Ovary (tissue), 7 donors: ENCODE measurements at regions not wholly inside any gene's neighbourhood (a gene's known extent, or its start where the extent isn't known, plus 50 kb on each side); places are given as distances from the start of the nearest gene placed in this dataset.

Source experiments
- DNase-seq, 5 donors: peaks; one replicate each; pipeline ENCODE4 v3.0.0-alpha.2; 2019 to 2020
- H3K27ac ChIP-seq, 2 donors: fragments of 200-600 bp; one replicate each; pipeline versions ENCODE4 v1.5.1 to v1.8.0; 2019 to 2022
- H3K27me3 ChIP-seq: fragments of 200-600 bp; one replicate; pipeline ENCODE4 v1.8.0; 2022
- H3K36me3 ChIP-seq: fragments of 200-600 bp; sonication (generic); one replicate; pipeline ENCODE4 v1.5.1; 2019
- H3K4me1 ChIP-seq: one replicate; pipeline ENCODE4 v1.8.1; 2013; ENCODE audit warnings: mild to moderate bottlenecking, moderate library complexity; ENCODE audit not compliant: insufficient read depth
- H3K4me3 ChIP-seq: fragments of 200-600 bp; sonication (generic); one replicate; pipeline ENCODE4 v1.5.1; 2017
- H3K9me3 ChIP-seq, 2 donors: fragments of 200-600 bp in 1 of 2; sonication (generic) in 1 of 2; one replicate each; pipeline versions ENCODE4 v1.5.1 to v1.8.1; 2013 to 2019; ENCODE audit warnings: mild to moderate bottlenecking in 1 of 2, moderate library complexity in 1 of 2
- CTCF ChIP-seq, 3 donors: fragments of 450-650 bp in 2 of 3; fragments of 200-600 bp in 1 of 3; IDR thresholded peaks; one replicate each; pipeline versions ENCODE4 v1.5.1 to v1.8.0; 2016 to 2022; ENCODE audit warnings: antibody characterized with exemption in 3 of 3, mild to moderate bottlenecking in 1 of 3
- EP300 ChIP-seq: sonication (generic); formaldehyde crosslinking; IDR thresholded peaks from one replicate; pipeline ENCODE4 v1.6.1; 2017; ENCODE audit warnings: antibody characterized with exemption
- POLR2A ChIP-seq: fragments of 450-650 bp; IDR thresholded peaks from one replicate; pipeline ENCODE4 v1.6.1; 2017; ENCODE audit warnings: antibody characterized with exemption, mild to moderate bottlenecking, moderate library complexity
- WGBS, 3 donors: extraction: QIAGEN DNeasy Blood & Tissue Kit in 1 of 3; methylation state at CpG; one replicate each; pipeline versions ENCODE4 v1.1.5 to v1.1.7; 2013 to 2017; 5-methylcytosine and 5-hydroxymethylcytosine counted together
- intact Hi-C, 4 donors: fragments of 100-400 bp; cut with DNase I; formaldehyde crosslinking; loops; one replicate each; pipeline versions ENCODE4 v1.11.0 to v1.15.1; 2022 to 2023
- donor health status: DM: no; HTN: no; CAD: no; lungs with moderate emphysema.
- donor health status: DM: no; HTN: no; CAD: no.
- donor health status: Bipolar disorder and iron deficiency.
- donor health status: DM: no; HTN: no; CAD: no.
- donor health status: DM: yes; HTN: yes; CAD: no.

- intact Hi-C loops, result no loop called here
- Histone ChIP-seq H3K27me3 (no peaks in the 10 kb centered on the region), H3K27ac (no peak overlapping the region), H3K9me3 (peaks cover 0 to 3% of the 10 kb centered on the region in 2 donors), H3K36me3 (no peaks in the 10 kb centered on the region), H3K4me3 (no peak overlapping the region), H3K4me1 (no peaks in the 10 kb centered on the region)
- DNase-seq, result no peak
- WGBS, 3 donors, result 76 to 88% (median 86%) methylated on average over 6 of the region's 6 CpGs
- TF ChIP-seq CTCF (IDR thresholded peaks at IDR 0.05), result no peak
- no peak for TF ChIP-seq POLR2A
- TF ChIP-seq EP300, result no peak
These were observed 168.3 kb downstream of the PCDH20 start for GRCh38 chr13:61247149-61247936.

GRCh38 chr13:61246351-61246750, 169.3 kb downstream of the PCDH20 start:
- no peak overlapping the region for H3K4me3 ChIP-seq
- intact Hi-C loops, result no loop called here
- no peaks in the 10 kb centered on the region for H3K27me3 ChIP-seq
- no peak for TF ChIP-seq CTCF (IDR thresholded peaks at IDR 0.05)
- TF ChIP-seq EP300, result no peak
- no peak for TF ChIP-seq POLR2A
- H3K9me3 ChIP-seq, result peaks cover 0 to 3% of the 10 kb centered on the region in 2 donors
- no peak for DNase-seq
- H3K36me3 ChIP-seq, result no peaks in the 10 kb centered on the region
- no peak overlapping the region for H3K27ac ChIP-seq
- no peaks in the 10 kb centered on the region for H3K4me1 ChIP-seq
- WGBS, 3 donors, result 70 to 93% (median 93%) methylated on average over 2 of the region's 2 CpGs

GRCh38 chr13:61215601-61216000, 200.0 kb downstream of the PCDH20 start:
- 37 to 46% (median 37%) methylated on average over 3 of the region's 3 CpGs for WGBS, 3 donors

GRCh38 chr13:61215116-61215515, 200.5 kb downstream of the PCDH20 start:
- DNase-seq, result no peak
- Histone ChIP-seq H3K36me3 (no peaks in the 10 kb centered on the region), H3K9me3 (no peaks in the 10 kb centered on the region), H3K4me1 (no peaks in the 10 kb centered on the region), H3K27ac (no peak overlapping the region), H3K27me3 (no peaks in the 10 kb centered on the region), H3K4me3 (no peak overlapping the region)
- intact Hi-C loops, result no loop called here
- 74 to 83% (median 81%) methylated on average over 3 of the region's 3 CpGs for WGBS, 3 donors
- no peak for TF ChIP-seq CTCF (IDR thresholded peaks at IDR 0.05)
- TF ChIP-seq EP300, result no peak
- no peak for TF ChIP-seq POLR2A

More at GRCh38 chr13:61215601-61216000, 200.0 kb downstream of the PCDH20 start:
- intact Hi-C loops, result no loop called here
- no peaks in the 10 kb centered on the region for H3K9me3 ChIP-seq
- no peak overlapping the region for H3K4me3 ChIP-seq
- TF ChIP-seq EP300 (no peak), CTCF (IDR thresholded peaks at IDR 0.05) (no peak), POLR2A (no peak)
- H3K4me1 ChIP-seq, result no peaks in the 10 kb centered on the region
- DNase-seq, result no peak
- H3K36me3 ChIP-seq, result no peaks in the 10 kb centered on the region
- no peaks in the 10 kb centered on the region for H3K27me3 ChIP-seq
- no peak overlapping the region for H3K27ac ChIP-seq
